Loucy (cell line): ENCODE measurements at regions not wholly inside any gene's neighbourhood (a gene's known extent, or its start where the extent isn't known, plus 50 kb on each side); places are given as distances from the start of the nearest gene placed in this dataset.
"Not testable (repeated sequence)": the region's sequence is repeated elsewhere in the genome, so short reads cannot be mapped to it uniquely, and the experiment has no call there.

Experiments
- H2AFZ ChIP-seq: fragments of 200-600 bp; sonication (generic); 2 replicates; pipeline ENCODE4 v1.6.0; 2016; ENCODE audit warnings: antibody characterized with exemption, mild to moderate bottlenecking, low read length, moderate library complexity
- H3F3A ChIP-seq: fragments of 200-600 bp; 2 replicates; pipeline ENCODE4 v1.6.0; 2016; ENCODE audit warnings: antibody characterized with exemption, low read depth, mild to moderate bottlenecking
- H3K27me3 ChIP-seq: fragments of 200-600 bp; sonication (generic); 2 replicates; pipeline ENCODE4 v1.6.1; 2014; ENCODE audit warnings: low read length, mild to moderate bottlenecking; ENCODE audit not compliant: insufficient read depth, poor library complexity, severe bottlenecking
- H3K36me3 ChIP-seq: fragments of 200-600 bp; sonication (generic); 2 replicates; pipeline ENCODE4 v1.6.1; 2016; ENCODE audit warnings: low read length; ENCODE audit not compliant: insufficient read depth
- H3K4me1 ChIP-seq: fragments of 200-600 bp; sonication (generic); 2 replicates; pipeline ENCODE4 v1.5.1; 2014; ENCODE audit warnings: low read length, mild to moderate bottlenecking; ENCODE audit not compliant: insufficient read depth, poor library complexity, severe bottlenecking
- H3K4me2 ChIP-seq: fragments of 200-600 bp; sonication (generic); 2 replicates; pipeline ENCODE4 v1.6.0; 2014; ENCODE audit warnings: antibody characterized with exemption, low read length, low read depth, mild to moderate bottlenecking; ENCODE audit not compliant: poor library complexity, severe bottlenecking
- H3K4me3 ChIP-seq: fragments of 200-600 bp; sonication (generic); 2 replicates; pipeline ENCODE4 v1.5.1; 2014; ENCODE audit warnings: low read length, mild to moderate bottlenecking, mixed read lengths; ENCODE audit not compliant: poor library complexity, severe bottlenecking
- H3K79me2 ChIP-seq: fragments of 200-600 bp; sonication (generic); 2 replicates; pipeline ENCODE4 v1.6.1; 2014; ENCODE audit warnings: low read length; ENCODE audit not compliant: insufficient read depth
- H3K9ac ChIP-seq: fragments of 200-600 bp; sonication (generic); 2 replicates; pipeline ENCODE4 v1.6.0; 2014; ENCODE audit warnings: mild to moderate bottlenecking, low read depth, low read length, moderate library complexity; ENCODE audit not compliant: poor library complexity, severe bottlenecking
- H3K9me2 ChIP-seq: fragments of 200-600 bp; sonication (generic); replicated peaks from 2 replicates; pipeline ENCODE4 v1.6.1; 2016; ENCODE audit warnings: low read depth, low read length, mixed read lengths
- H3K9me3 ChIP-seq: fragments of 200-600 bp; sonication (generic); 2 replicates; pipeline ENCODE4 v1.6.1; 2014; ENCODE audit warnings: mild to moderate bottlenecking, antibody characterized with exemption, low read length, low read depth; ENCODE audit not compliant: insufficient read depth
- H4K20me1 ChIP-seq: fragments of 200-600 bp; sonication (generic); 2 replicates; pipeline ENCODE4 v1.6.0; 2014; ENCODE audit warnings: antibody characterized with exemption, low read length, mild to moderate bottlenecking; ENCODE audit not compliant: insufficient read depth, poor library complexity, severe bottlenecking
- EZH2phosphoT487 ChIP-seq: fragments of 200-600 bp; IDR thresholded peaks from 2 replicates; pipeline ENCODE4 v1.6.1; 2018; ENCODE audit warnings: antibody characterized with exemption, mild to moderate bottlenecking, moderate library complexity, borderline replicate concordance
- TF ChIP-seq, protein P1 (sequence below): fragments of 200-600 bp; sonication (generic); conservative IDR thresholded peaks from 2 replicates; pipeline ENCODE4 v1.5.1; 2014; ENCODE audit warnings: mild to moderate bottlenecking, antibody characterized with exemption, low read length

DNA sequence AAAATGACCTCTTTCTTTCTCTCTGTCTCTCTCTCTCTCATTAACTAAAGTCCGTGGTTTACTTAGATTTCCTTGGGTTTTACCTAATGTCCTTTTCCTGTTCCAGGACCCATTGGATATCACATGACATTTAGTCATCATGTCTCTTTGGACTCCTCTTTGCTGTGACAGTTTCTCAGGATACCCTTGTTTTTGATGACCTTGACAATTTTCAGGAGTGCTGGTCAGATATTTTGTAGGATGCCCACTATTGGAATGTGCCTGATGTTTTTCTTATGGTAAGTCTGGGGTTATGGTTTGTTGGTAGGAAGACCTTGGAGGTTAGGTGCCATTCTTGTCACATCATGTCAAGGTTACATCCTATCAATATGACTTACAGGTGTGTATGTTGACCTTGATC, 199.2 kb upstream of the HTR1E start:
- Histone ChIP-seq H3K9me2 (no peaks in the 10 kb centered on the region), H3K4me2 (no peak overlapping the region), H2AFZ (no peak overlapping the region), H3K9ac (no peak overlapping the region), H3F3A (no peaks in the 10 kb centered on the region), H3K4me3 (no peak overlapping the region), H3K9me3 (no peaks in the 10 kb centered on the region), H4K20me1 (no peaks in the 10 kb centered on the region), H3K79me2 (no peaks in the 10 kb centered on the region), H3K36me3 (no peaks in the 10 kb centered on the region), H3K4me1 (no peaks in the 10 kb centered on the region), H3K27me3 (no peaks in the 10 kb centered on the region)
- TF ChIP-seq, protein P1, sequence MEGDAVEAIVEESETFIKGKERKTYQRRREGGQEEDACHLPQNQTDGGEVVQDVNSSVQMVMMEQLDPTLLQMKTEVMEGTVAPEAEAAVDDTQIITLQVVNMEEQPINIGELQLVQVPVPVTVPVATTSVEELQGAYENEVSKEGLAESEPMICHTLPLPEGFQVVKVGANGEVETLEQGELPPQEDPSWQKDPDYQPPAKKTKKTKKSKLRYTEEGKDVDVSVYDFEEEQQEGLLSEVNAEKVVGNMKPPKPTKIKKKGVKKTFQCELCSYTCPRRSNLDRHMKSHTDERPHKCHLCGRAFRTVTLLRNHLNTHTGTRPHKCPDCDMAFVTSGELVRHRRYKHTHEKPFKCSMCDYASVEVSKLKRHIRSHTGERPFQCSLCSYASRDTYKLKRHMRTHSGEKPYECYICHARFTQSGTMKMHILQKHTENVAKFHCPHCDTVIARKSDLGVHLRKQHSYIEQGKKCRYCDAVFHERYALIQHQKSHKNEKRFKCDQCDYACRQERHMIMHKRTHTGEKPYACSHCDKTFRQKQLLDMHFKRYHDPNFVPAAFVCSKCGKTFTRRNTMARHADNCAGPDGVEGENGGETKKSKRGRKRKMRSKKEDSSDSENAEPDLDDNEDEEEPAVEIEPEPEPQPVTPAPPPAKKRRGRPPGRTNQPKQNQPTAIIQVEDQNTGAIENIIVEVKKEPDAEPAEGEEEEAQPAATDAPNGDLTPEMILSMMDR: no peak
- TF ChIP-seq EZH2phosphoT487: no peak

DNA sequence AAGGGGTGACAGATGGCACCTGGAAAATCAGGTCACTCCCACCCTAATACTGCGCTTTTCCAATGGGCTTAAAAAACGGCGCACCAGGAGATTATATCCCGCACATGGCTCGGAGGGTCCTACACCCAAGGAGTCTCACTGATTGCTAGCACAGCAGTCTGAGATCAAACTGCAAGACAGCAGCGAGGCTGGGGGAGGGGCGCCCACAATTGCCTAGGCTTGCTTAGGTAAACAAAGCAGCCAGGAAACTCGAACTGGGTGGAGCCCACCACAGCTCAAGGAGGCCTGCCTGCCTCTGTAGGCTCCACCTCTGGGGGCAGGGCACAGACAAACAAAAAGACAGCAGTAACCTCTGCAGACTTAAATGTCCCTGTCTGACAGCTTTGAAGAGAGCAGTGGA, 205.7 kb upstream of the HTR1E start:
- not testable (repeated sequence) for H4K20me1 ChIP-seq, H3K4me3 ChIP-seq, H3K79me2 ChIP-seq

DNA sequence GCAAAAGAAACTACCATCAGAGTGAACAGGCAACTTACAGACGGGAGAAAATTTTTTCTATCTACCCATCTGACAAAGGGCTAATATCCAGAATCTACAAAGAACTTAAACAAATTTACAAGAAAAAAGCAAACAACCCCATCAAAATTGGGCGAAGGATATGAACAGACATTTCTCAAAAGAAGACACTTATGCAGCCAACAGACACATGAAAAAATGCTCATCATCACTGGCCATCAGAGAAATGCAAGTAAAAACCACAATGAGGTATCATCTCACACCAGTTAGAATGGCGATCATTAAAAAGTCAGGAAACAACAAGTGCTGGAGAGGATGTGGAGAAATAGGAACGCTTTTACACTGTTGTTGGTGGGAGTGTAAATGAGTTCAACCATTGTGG, 206.6 kb upstream of the HTR1E start:
- not testable (repeated sequence) for H3K79me2 ChIP-seq, H3K9me3 ChIP-seq, H3K4me2 ChIP-seq, H3F3A ChIP-seq, H2AFZ ChIP-seq, H3K36me3 ChIP-seq, H4K20me1 ChIP-seq, H3K9ac ChIP-seq, H3K9me2 ChIP-seq, H3K4me3 ChIP-seq, H3K27me3 ChIP-seq, H3K4me1 ChIP-seq

More for the DNA sequence above, 205.7 kb upstream of the HTR1E start:
- H3K9me2 ChIP-seq, H3K27me3 ChIP-seq, H3K4me2 ChIP-seq, H3K9ac ChIP-seq, H3K9me3 ChIP-seq, H3K4me1 ChIP-seq, H3F3A ChIP-seq, H2AFZ ChIP-seq, H3K36me3 ChIP-seq: not testable (repeated sequence)

DNA sequence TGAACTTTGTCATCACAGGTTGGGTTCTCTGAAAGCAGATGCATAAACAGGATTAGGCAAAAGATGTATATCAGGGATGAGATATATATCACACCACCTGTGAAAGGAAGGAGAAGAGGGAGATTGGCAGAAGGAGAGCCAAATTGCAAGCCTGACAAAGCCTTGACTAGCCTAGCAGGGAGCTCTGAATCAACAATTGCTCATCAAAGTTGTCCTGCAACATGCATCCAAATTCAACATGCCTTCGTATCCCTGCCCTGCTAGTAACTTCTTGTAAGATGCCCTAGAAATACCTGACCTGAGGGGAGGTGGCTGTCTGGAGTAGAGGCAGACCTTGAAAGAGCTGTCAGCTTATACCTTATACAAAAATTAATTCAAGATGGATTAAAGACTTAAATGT, 207.1 kb upstream of the HTR1E start:
- Histone ChIP-seq H2AFZ (no peak overlapping the region), H3K4me1 (no peaks in the 10 kb centered on the region), H3K27me3 (no peaks in the 10 kb centered on the region), H3K9ac (no peak overlapping the region), H3K9me2 (no peaks in the 10 kb centered on the region), H3K9me3 (no peaks in the 10 kb centered on the region), H3K79me2 (no peaks in the 10 kb centered on the region), H3K4me2 (no peak overlapping the region), H3K4me3 (no peak overlapping the region), H3K36me3 (no peaks in the 10 kb centered on the region), H4K20me1 (no peaks in the 10 kb centered on the region), H3F3A (no peaks in the 10 kb centered on the region)
- no peak for TF ChIP-seq EZH2phosphoT487
- TF ChIP-seq, protein P1: no peak
